IMR-90 (cell line): ENCODE measurements at regions not wholly inside any gene's neighbourhood (a gene's known extent, or its start where the extent isn't known, plus 50 kb on each side); places are given as distances from the start of the nearest gene placed in this dataset.

Experiments used
- BHLHE40 ChIP-seq: fragments of 150-350 bp; IDR thresholded peaks from 2 replicates; pipeline ENCODE4 v1.6.1; 2016; ENCODE audit warnings: mild to moderate bottlenecking, low read depth, low read length
- CEBPB ChIP-seq: IDR thresholded peaks from 2 replicates; pipeline ENCODE4 v1.6.1; 2012; ENCODE audit warnings: low read depth, low read length, improper control_type of control experiment
- FOS ChIP-seq: fragments of 150-350 bp; IDR thresholded peaks from 2 replicates; pipeline ENCODE4 v1.6.1; 2016; ENCODE audit warnings: low read depth, low read length
- MAFK ChIP-seq: IDR thresholded peaks from 2 replicates; pipeline ENCODE4 v1.6.1; 2012; ENCODE audit warnings: low read depth, low read length, improper control_type of control experiment
- MAZ ChIP-seq: IDR thresholded peaks from 2 replicates; pipeline ENCODE4 v1.6.1; 2012; ENCODE audit warnings: low read depth, mild to moderate bottlenecking, low read length, improper control_type of control experiment, moderate library complexity, borderline replicate concordance
- NFE2L2 ChIP-seq: fragments of 150-350 bp; IDR thresholded peaks from 2 replicates; pipeline ENCODE4 v1.6.1; 2016; ENCODE audit warnings: low read depth, mild to moderate bottlenecking, low read length
- POLR2A ChIP-seq: IDR thresholded peaks from 2 replicates; pipeline ENCODE4 v1.6.1; 2012; ENCODE audit warnings: mild to moderate bottlenecking, low read depth, low read length
- RAD21 ChIP-seq: IDR thresholded peaks from 2 replicates; pipeline ENCODE4 v1.6.1; 2012; ENCODE audit warnings: low read length, improper control_type of control experiment
- RFX5 ChIP-seq: IDR thresholded peaks from 2 replicates; pipeline ENCODE4 v1.8.0; 2012; ENCODE audit warnings: low read depth, mild to moderate bottlenecking, low read length, moderate library complexity
- SMC3 ChIP-seq: fragments of 150-350 bp; IDR thresholded peaks from 2 replicates; pipeline ENCODE4 v1.6.1; 2016; ENCODE audit warnings: low read depth, mild to moderate bottlenecking, antibody characterized with exemption, low read length, moderate library complexity
- TF ChIP-seq, protein P1 (sequence below): conservative IDR thresholded peaks from 2 replicates; pipeline ENCODE4 v1.5.1; 2012; ENCODE audit warnings: mild to moderate bottlenecking, low read depth, low read length, improper control_type of control experiment

DNA sequence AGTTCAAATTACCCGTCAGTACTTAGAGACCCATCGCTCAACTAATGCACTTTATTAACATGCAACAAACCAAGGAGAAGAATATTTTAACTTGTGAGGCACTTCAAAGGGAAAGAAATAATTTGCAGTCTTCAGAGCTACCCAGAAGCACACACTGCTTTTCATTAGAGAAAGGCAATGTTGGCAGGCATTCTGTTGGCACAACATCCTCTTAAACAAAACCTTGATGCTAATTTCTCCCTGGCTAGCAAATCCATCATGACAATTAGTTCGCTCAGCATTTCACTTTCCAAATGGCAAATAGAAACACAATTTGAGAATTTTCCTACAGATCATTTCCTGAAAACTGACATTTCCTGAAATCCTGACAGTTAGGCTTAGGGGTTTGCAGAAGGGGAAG, 155.6 kb upstream of the FAM13C start:
- TF ChIP-seq, protein P1, sequence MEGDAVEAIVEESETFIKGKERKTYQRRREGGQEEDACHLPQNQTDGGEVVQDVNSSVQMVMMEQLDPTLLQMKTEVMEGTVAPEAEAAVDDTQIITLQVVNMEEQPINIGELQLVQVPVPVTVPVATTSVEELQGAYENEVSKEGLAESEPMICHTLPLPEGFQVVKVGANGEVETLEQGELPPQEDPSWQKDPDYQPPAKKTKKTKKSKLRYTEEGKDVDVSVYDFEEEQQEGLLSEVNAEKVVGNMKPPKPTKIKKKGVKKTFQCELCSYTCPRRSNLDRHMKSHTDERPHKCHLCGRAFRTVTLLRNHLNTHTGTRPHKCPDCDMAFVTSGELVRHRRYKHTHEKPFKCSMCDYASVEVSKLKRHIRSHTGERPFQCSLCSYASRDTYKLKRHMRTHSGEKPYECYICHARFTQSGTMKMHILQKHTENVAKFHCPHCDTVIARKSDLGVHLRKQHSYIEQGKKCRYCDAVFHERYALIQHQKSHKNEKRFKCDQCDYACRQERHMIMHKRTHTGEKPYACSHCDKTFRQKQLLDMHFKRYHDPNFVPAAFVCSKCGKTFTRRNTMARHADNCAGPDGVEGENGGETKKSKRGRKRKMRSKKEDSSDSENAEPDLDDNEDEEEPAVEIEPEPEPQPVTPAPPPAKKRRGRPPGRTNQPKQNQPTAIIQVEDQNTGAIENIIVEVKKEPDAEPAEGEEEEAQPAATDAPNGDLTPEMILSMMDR: no peak
- TF ChIP-seq RAD21 (no peak), POLR2A (no peak), MAFK (no peak), CEBPB (no peak), SMC3 (no peak), NFE2L2 (no peak), MAZ (no peak), BHLHE40 (no peak), RFX5 (no peak), FOS (no peak)
